GM18909 (cell line): ENCODE measurements at regions not wholly inside any gene's neighbourhood (a gene's known extent, or its start where the extent isn't known, plus 50 kb on each side); places are given as distances from the start of the nearest gene placed in this dataset.

ENCODE experiments used
- ATAC-seq: cut with Tn5 transposase; IDR thresholded peaks from one replicate; pipeline ENCODE4 v1.9.1; 2021; ENCODE audit warnings: mild to moderate bottlenecking; ENCODE audit not compliant: unreplicated experiment, poor library complexity

- ATAC-seq = peak; percentile 98
Measured at GRCh38 chr5:158382473-158382872, 523.5 kb upstream of the CLINT1 start.

- ATAC-seq = no peak
Measured at GRCh38 chr5:158381614-158382160, 522.7 kb upstream of the CLINT1 start.

DNA sequence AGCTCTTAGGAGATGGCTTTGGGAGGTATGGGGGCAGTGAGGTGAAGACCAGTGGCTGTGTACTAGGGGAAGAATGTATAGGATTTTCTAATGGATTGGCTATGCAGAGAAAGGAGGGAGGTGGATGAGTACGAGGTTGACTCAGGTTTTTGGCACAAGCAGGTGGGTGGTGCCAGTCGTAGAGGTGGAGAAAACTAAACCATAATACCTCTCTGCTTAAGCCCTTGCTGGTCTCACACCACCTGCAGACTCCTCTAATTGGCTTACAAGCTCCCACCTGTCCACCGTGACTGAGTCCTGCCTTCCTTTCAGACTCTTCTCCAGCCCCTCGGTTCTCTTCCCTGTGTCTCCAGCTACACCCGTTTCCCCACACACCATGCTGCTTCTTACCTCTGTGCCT, 521.7 kb upstream of the CLINT1 start:
- no peak for ATAC-seq

GRCh38 chr5:158378931-158379330, 520.0 kb upstream of the CLINT1 start:
- ATAC-seq = no peak

- ATAC-seq = no peak
Measured at GRCh38 chr5:158376679-158377078, 517.7 kb upstream of the CLINT1 start.

GRCh38 chr5:158375531-158375930, 516.6 kb upstream of the CLINT1 start:
- ATAC-seq = no peak

GRCh38 chr5:158373608-158374395, 514.9 kb upstream of the CLINT1 start:
- ATAC-seq = no peak

DNA sequence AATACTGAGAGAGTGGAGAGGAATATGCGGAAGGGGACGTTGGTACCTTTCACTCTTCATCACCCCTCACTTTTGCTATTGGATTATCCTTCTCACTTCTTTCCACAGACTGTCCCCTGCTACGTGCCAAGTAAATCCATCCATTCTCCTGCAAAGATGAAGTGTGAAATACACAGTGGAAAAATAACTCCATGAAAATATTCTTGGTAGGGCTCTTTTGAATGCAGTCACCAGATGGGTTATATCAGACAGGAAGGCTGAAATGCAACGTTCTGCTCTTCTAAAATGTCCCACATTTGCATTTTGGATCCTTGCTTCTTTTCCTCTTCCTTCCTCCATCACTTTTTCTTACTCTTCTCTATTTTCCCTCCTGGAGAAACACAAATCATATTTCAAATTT, 510.3 kb upstream of the CLINT1 start:
- no peak for ATAC-seq

GRCh38 chr5:158368686-158369085, 509.7 kb upstream of the CLINT1 start:
- ATAC-seq = no peak

- no peak for ATAC-seq
Measured at GRCh38 chr5:158364367-158364766, 505.4 kb upstream of the CLINT1 start.

GRCh38 chr5:158354958-158355357, 496.0 kb upstream of the CLINT1 start:
- no peak for ATAC-seq

DNA sequence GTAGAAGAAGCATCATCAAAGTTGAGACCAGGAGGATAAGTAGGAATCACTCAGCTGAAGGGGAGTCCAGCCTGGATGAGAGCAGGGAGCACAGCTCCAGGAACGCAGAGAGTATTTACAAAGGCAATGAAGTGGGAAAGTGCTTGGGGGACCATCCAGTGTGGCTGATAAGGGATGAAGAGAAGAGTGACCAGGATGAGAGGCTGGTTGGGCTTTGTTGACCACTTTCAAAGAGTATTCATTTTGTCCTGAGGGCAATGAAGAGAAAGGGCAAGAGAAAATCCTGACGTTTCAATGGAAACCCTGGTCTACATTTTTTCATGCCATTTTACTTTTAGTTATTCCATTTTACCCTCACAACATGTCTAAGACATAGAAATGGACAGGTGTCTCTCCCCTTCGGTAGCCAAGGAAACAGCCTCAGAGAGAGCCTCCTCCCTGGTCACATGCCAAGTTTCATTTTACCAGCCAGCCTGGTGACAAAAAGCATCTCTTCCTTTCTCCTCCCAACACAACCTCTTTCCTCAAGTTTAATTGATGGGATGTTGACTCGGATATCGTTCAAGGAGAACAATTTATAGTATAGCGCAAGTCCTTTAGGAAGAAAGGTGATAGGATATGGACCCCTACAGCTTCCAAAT, 492.7 kb upstream of the CLINT1 start:
- ATAC-seq = no peak

DNA sequence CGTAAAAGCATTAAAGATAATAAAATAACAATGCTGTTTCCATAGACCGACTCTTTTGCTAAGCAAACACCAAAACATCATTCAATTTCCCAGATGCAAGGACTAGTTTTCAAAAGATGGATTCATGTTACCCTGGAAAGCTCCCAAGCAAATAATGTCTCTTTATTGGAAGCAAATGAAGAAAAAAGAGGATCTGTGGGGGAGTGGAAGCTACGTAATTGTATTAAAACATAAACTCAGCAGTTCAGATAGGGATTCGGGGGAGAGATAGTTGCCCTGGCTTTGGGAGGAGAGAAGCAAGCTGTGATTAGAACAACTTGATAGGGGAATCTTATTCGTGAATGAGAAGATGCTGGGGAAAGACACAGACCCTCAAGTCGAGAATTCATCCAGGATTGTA, 491.0 kb upstream of the CLINT1 start:
- no peak for ATAC-seq

DNA sequence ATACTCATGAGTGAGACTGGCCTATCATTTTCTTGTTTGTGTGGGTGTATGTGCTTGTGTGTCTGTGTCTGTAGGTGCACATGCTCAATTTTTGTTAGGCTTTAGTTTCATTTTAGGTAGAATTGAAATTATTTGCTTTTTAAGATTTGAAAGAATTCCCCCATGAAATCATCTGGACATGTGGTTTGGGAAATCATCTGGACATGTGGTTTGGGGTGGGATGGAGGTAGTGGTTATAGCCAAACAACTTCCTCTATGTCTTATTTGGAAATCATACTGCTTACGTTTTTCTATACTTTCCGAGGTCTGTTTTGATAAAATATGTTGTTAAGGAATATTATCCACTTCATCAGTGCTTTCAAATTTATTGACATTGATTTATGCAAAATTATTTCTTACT, 485.4 kb upstream of the CLINT1 start:
- ATAC-seq = no peak

DNA sequence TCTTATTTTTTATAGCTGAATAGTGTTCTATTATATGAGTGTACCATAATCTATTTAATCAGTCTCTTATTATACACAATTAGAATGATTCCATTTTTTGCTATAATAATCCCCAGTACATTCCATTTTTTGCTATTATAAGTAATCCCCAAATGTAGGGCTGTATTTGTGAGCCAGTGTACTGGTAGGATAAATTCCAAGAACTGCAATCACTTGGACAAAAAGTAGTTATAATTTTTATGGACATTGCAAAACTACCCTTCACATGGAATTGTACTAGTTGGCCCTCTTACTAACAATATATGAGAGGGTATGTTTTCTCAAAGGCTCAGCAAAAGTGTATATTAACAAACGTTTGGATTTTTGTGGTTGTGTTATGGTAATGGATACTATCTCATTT, 481.7 kb upstream of the CLINT1 start:
- no peak for ATAC-seq

- no peak for ATAC-seq
Measured at GRCh38 chr5:158326256-158326655, 467.3 kb upstream of the CLINT1 start.

DNA sequence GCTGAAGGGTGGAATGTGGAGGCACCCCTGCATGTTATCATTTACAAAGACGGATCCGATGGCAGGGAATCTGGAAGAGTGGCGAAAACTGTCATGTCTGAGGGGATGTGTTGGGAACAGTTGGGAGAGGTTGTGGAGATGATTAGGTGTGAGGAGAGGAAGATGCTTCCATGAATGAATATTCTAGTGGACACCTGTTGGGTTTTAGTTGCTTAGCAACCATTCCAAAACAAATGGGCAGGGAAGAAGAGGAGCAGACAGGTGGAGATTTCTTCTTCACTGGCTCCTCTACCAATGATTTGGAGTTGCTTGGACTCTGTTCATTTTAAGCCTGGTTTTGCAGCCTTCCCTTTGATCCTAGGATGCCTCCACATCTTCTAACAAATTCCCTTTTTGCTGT, 465.3 kb upstream of the CLINT1 start:
- ATAC-seq = no peak

- no peak for ATAC-seq
Measured at GRCh38 chr5:158322620-158323019, 463.7 kb upstream of the CLINT1 start.

- no peak for ATAC-seq
Measured at GRCh38 chr5:158320934-158321333, 462.0 kb upstream of the CLINT1 start.

- ATAC-seq = no peak
Measured at GRCh38 chr5:158320178-158320674, 461.3 kb upstream of the CLINT1 start.

DNA sequence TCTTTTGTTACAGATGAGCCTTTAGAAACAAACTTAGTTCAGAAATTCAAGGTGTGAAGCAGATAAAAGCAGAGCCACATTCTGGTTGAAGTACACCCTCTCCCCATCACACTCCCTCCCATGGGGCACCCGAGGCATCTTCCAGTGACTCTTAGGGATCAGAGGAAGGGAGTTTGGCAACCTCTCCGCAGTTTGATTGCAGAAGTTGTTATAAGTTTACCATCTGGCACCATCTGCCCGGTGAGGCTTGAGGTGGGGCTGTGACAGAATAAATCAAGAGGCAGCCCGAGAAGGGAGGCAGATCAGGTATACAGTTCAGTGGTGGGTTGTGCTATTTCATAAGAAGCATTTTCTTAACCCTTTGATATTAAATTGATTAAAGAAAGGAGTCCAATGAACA, 458.6 kb upstream of the CLINT1 start:
- no peak for ATAC-seq
